ENCODE measurements at regions not wholly inside any gene's neighbourhood (a gene's known extent, or its start where the extent isn't known, plus 50 kb on each side); places are given as distances from the start of the nearest gene placed in this dataset.

- H3K9me3 ChIP-seq (ENCODE audit: control insufficient read depth, low read length): no peaks in the 10 kb centered on the region
- H3K36me3 ChIP-seq (ENCODE audit: control insufficient read depth, insufficient read depth, low read length): no peaks in the 10 kb centered on the region
- H3K4me3 ChIP-seq (ENCODE audit: insufficient read depth, low read depth, low read length, poor library complexity, severe bottlenecking): no peak overlapping the region
- no peak overlapping the region for H3K27ac ChIP-seq (ENCODE audit: insufficient read depth, low read length, poor library complexity, severe bottlenecking)
- no peaks in the 10 kb centered on the region for H3K27me3 ChIP-seq (replicated peaks; ENCODE audit: control insufficient read depth, insufficient read depth, low read length, poor library complexity, severe bottlenecking)
- H3K4me1 ChIP-seq (ENCODE audit: control insufficient read depth, insufficient read depth, low read length, poor library complexity, severe bottlenecking): no peaks in the 10 kb centered on the region
- DNase-seq: no peak
Measured at GRCh38 chr18:78292618-78293380, 686.8 kb upstream of the SALL3 start.

GRCh38 chr18:78293540-78293939, 686.1 kb upstream of the SALL3 start:
- Histone ChIP-seq H3K9me3 (ENCODE audit: control insufficient read depth, low read length) (no peaks in the 10 kb centered on the region), H3K4me3 (ENCODE audit: insufficient read depth, low read depth, low read length, poor library complexity, severe bottlenecking) (no peak overlapping the region), H3K36me3 (ENCODE audit: control insufficient read depth, insufficient read depth, low read length) (no peaks in the 10 kb centered on the region), H3K27me3 (replicated peaks; ENCODE audit: control insufficient read depth, insufficient read depth, low read length, poor library complexity, severe bottlenecking) (no peaks in the 10 kb centered on the region), H3K27ac (ENCODE audit: insufficient read depth, low read length, poor library complexity, severe bottlenecking) (no peak overlapping the region), H3K4me1 (ENCODE audit: control insufficient read depth, insufficient read depth, low read length, poor library complexity, severe bottlenecking) (no peaks in the 10 kb centered on the region)
- DNase-seq: no peak

GRCh38 chr18:78293940-78294541, 685.6 kb upstream of the SALL3 start:
- Histone ChIP-seq H3K27me3 (replicated peaks; ENCODE audit: control insufficient read depth, insufficient read depth, low read length, poor library complexity, severe bottlenecking) (no peaks in the 10 kb centered on the region), H3K4me1 (ENCODE audit: control insufficient read depth, insufficient read depth, low read length, poor library complexity, severe bottlenecking) (no peaks in the 10 kb centered on the region), H3K27ac (ENCODE audit: insufficient read depth, low read length, poor library complexity, severe bottlenecking) (no peak overlapping the region), H3K4me3 (ENCODE audit: insufficient read depth, low read depth, low read length, poor library complexity, severe bottlenecking) (no peak overlapping the region), H3K36me3 (ENCODE audit: control insufficient read depth, insufficient read depth, low read length) (no peaks in the 10 kb centered on the region), H3K9me3 (ENCODE audit: control insufficient read depth, low read length) (no peaks in the 10 kb centered on the region)
- DNase-seq: no peak

- Histone ChIP-seq H3K27me3 (replicated peaks; ENCODE audit: control insufficient read depth, insufficient read depth, low read length, poor library complexity, severe bottlenecking) (no peaks in the 10 kb centered on the region), H3K27ac (ENCODE audit: insufficient read depth, low read length, poor library complexity, severe bottlenecking) (no peak overlapping the region), H3K36me3 (ENCODE audit: control insufficient read depth, insufficient read depth, low read length) (no peaks in the 10 kb centered on the region), H3K9me3 (ENCODE audit: control insufficient read depth, low read length) (no peaks in the 10 kb centered on the region), H3K4me1 (ENCODE audit: control insufficient read depth, insufficient read depth, low read length, poor library complexity, severe bottlenecking) (no peaks in the 10 kb centered on the region), H3K4me3 (ENCODE audit: insufficient read depth, low read depth, low read length, poor library complexity, severe bottlenecking) (no peak overlapping the region)
- DNase-seq: no peak
Measured at GRCh38 chr18:78295262-78295661, 684.4 kb upstream of the SALL3 start.

GRCh38 chr18:78296166-78296565, 683.5 kb upstream of the SALL3 start:
- H3K4me1 ChIP-seq (ENCODE audit: control insufficient read depth, insufficient read depth, low read length, poor library complexity, severe bottlenecking): no peaks in the 10 kb centered on the region
- H3K9me3 ChIP-seq (ENCODE audit: control insufficient read depth, low read length): no peaks in the 10 kb centered on the region
- no peak overlapping the region for H3K27ac ChIP-seq (ENCODE audit: insufficient read depth, low read length, poor library complexity, severe bottlenecking)
- H3K27me3 ChIP-seq (replicated peaks; ENCODE audit: control insufficient read depth, insufficient read depth, low read length, poor library complexity, severe bottlenecking): no peaks in the 10 kb centered on the region
- H3K36me3 ChIP-seq (ENCODE audit: control insufficient read depth, insufficient read depth, low read length): no peaks in the 10 kb centered on the region
- no peak for DNase-seq
- H3K4me3 ChIP-seq (ENCODE audit: insufficient read depth, low read depth, low read length, poor library complexity, severe bottlenecking): no peak overlapping the region

GRCh38 chr18:78297048-78297447, 682.6 kb upstream of the SALL3 start:
- Histone ChIP-seq H3K36me3 (ENCODE audit: control insufficient read depth, insufficient read depth, low read length) (no peaks in the 10 kb centered on the region), H3K4me1 (ENCODE audit: control insufficient read depth, insufficient read depth, low read length, poor library complexity, severe bottlenecking) (no peaks in the 10 kb centered on the region), H3K9me3 (ENCODE audit: control insufficient read depth, low read length) (no peaks in the 10 kb centered on the region), H3K27ac (ENCODE audit: insufficient read depth, low read length, poor library complexity, severe bottlenecking) (no peak overlapping the region), H3K4me3 (ENCODE audit: insufficient read depth, low read depth, low read length, poor library complexity, severe bottlenecking) (no peak overlapping the region), H3K27me3 (replicated peaks; ENCODE audit: control insufficient read depth, insufficient read depth, low read length, poor library complexity, severe bottlenecking) (no peaks in the 10 kb centered on the region)
- no peak for DNase-seq

- H3K4me1 ChIP-seq (ENCODE audit: control insufficient read depth, insufficient read depth, low read length, poor library complexity, severe bottlenecking): no peaks in the 10 kb centered on the region
- no peak for DNase-seq
- no peaks in the 10 kb centered on the region for H3K27me3 ChIP-seq (replicated peaks; ENCODE audit: control insufficient read depth, insufficient read depth, low read length, poor library complexity, severe bottlenecking)
- no peak overlapping the region for H3K4me3 ChIP-seq (ENCODE audit: insufficient read depth, low read depth, low read length, poor library complexity, severe bottlenecking)
- H3K27ac ChIP-seq (ENCODE audit: insufficient read depth, low read length, poor library complexity, severe bottlenecking): no peak overlapping the region
- no peaks in the 10 kb centered on the region for H3K36me3 ChIP-seq (ENCODE audit: control insufficient read depth, insufficient read depth, low read length)
- H3K9me3 ChIP-seq (ENCODE audit: control insufficient read depth, low read length): no peaks in the 10 kb centered on the region
Measured at GRCh38 chr18:78303519-78304191, 676.0 kb upstream of the SALL3 start.

- DNase-seq: no peak
- no peak overlapping the region for H3K4me3 ChIP-seq (ENCODE audit: insufficient read depth, low read depth, low read length, poor library complexity, severe bottlenecking)
- no peaks in the 10 kb centered on the region for H3K36me3 ChIP-seq (ENCODE audit: control insufficient read depth, insufficient read depth, low read length)
- H3K27me3 ChIP-seq (replicated peaks; ENCODE audit: control insufficient read depth, insufficient read depth, low read length, poor library complexity, severe bottlenecking): no peaks in the 10 kb centered on the region
- no peaks in the 10 kb centered on the region for H3K9me3 ChIP-seq (ENCODE audit: control insufficient read depth, low read length)
- no peak overlapping the region for H3K27ac ChIP-seq (ENCODE audit: insufficient read depth, low read length, poor library complexity, severe bottlenecking)
- no peaks in the 10 kb centered on the region for H3K4me1 ChIP-seq (ENCODE audit: control insufficient read depth, insufficient read depth, low read length, poor library complexity, severe bottlenecking)
Measured at GRCh38 chr18:78304192-78305164, 675.1 kb upstream of the SALL3 start.

- Histone ChIP-seq H3K27me3 (replicated peaks; ENCODE audit: control insufficient read depth, insufficient read depth, low read length, poor library complexity, severe bottlenecking) (no peaks in the 10 kb centered on the region), H3K27ac (ENCODE audit: insufficient read depth, low read length, poor library complexity, severe bottlenecking) (no peak overlapping the region), H3K9me3 (ENCODE audit: control insufficient read depth, low read length) (no peaks in the 10 kb centered on the region), H3K4me3 (ENCODE audit: insufficient read depth, low read depth, low read length, poor library complexity, severe bottlenecking) (no peak overlapping the region), H3K4me1 (ENCODE audit: control insufficient read depth, insufficient read depth, low read length, poor library complexity, severe bottlenecking) (no peaks in the 10 kb centered on the region), H3K36me3 (ENCODE audit: control insufficient read depth, insufficient read depth, low read length) (no peaks in the 10 kb centered on the region)
- DNase-seq: no peak
Measured at GRCh38 chr18:78305789-78306188, 673.8 kb upstream of the SALL3 start.

Data from effector memory CD4-positive, alpha-beta T cell (primary cell).